NCI-H460 (cell line): ENCODE measurements at regions not wholly inside any gene's neighbourhood (a gene's known extent, or its start where the extent isn't known, plus 50 kb on each side); places are given as distances from the start of the nearest gene placed in this dataset.
A peak's percentile ranks its signal among the peaks of the same experiment; 100 is the strongest.

Experiments used
- DNase-seq: peaks from one replicate; pipeline ENCODE4 v3.0.0-alpha.2; 2016; ENCODE audit warnings: low read depth; ENCODE audit errors: extremely low read depth

DNA sequence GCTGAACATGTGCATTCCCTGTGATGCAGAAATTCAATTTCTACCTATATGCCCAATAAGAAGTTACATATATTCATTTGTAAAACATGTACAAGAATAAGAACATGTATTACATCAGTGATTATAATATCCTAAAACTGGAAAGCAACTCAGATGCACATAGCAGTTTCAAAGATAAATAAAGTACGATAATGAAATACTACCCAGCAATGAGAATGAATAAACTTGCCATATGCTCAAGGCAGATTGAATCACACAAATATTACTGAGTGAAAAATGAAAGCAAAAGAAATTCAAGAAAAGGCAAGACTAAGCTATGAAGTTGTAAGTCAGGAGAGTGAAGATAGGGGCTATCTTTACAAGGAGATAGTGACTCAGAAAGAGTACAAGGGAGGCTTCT is 345.3 kb upstream of the OR4E1 start:
- DNase-seq: no peak

DNA sequence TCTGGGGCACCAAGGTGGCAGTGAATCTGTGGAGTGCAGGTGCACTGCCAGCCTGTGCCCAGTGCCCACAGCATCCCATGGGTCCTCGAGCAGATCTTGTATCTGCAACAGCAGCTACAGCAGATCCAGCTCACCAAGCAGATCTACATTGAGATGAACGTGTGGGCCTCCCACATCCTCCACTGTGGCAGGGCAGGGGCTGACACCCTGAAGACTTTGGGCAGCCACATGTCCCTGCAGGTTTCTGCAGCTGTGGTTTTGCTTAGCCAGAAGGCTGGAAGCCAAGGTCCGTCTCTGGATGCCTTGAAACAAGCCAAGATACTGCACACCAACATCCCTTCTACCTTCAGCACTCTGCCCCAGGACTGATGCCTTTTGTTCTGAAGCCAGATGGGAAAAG is 338.8 kb upstream of the OR4E1 start:
- DNase-seq: no peak

DNA sequence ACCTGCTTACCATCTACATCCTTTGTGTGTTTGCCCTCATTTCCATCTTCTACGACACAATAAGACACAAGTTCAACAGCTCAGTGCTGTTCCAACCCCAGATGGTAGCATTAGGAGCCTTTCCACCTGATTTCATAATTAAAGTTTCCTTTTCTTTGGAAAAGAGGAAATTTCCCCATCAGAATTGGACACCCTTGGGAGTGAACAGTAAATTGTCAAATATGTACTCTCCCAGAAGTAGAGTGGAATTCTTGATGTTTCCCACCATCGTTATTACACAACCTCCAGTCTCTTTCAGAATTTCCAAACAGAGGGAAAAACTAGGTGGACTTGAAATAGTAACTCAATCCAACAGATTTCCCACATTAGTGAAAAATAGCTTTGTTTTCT is 337.6 kb upstream of the OR4E1 start:
- DNase-seq: no peak

DNA sequence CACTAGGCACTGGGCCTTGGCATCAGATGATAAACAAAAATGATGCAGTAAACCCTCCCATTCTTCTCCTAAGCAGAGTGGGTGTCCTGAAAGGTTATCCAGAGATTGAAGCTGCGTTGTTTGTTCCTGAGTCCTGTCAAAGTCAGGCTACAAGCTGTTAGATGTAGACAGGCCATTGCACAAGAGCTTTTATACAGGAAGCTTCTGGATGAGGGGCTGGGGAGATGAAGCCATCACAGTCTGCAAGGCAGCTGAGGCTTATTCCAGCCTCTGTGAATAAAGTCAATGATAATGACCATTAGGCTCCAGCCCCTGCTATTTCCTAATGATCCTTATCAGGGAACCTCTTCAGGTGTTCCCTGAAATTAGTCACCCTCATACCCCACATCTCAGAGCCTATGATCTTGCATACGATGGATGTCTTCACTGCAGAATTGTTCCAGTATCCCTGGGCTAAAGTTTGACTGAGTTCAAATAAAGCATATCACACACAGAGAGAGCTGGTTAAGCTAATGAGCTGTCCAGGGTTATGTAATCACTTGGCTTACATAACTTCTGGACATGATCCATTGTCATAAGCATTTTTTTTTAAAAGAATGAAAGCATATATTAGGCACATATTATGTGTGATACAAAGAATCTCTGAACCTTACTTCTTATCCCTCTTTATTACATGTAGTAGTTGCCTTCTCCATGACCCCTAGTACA is 337.1 kb upstream of the OR4E1 start:
- no peak for DNase-seq

DNA sequence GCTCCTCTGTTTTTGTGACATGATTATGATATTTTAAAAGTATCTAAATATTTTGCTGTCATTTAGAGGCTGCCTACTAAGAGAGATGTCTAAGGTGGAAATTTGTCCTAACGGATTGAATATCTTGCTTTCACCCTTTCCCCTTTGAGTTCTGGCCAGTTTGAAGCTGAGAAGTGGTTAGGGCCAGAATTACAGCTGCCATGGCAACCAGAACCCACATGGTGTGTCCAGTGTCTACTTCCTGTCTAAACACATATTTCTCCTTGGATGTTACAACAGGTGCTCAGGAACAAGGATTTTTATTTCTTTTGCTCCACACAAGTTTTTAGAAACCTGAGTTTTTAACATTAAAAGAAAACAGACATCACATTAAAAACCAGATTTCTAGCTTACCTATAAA is 335.1 kb upstream of the OR4E1 start:
- DNase-seq: no peak

DNA sequence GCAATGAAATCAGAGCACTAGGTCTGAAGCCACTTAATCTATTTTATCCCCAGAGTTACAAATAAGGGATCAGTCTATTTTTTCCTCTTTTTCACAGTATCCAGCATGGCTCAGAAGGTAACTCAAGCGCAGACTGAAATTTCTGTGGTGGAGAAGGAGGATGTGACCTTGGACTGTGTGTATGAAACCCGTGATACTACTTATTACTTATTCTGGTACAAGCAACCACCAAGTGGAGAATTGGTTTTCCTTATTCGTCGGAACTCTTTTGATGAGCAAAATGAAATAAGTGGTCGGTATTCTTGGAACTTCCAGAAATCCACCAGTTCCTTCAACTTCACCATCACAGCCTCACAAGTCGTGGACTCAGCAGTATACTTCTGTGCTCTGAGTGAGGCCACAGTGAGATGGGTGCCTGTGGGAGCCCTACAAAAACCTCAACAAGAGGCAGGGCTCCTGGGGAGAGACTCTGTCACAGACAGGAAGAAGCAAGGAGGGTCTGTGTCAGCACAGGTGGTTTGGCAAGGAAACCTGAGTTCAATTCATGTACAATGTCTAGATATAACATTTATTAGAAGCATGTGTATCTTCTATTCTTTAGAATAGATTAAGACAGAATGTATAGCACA is 334.3 kb upstream of the OR4E1 start:
- no peak for DNase-seq

DNA sequence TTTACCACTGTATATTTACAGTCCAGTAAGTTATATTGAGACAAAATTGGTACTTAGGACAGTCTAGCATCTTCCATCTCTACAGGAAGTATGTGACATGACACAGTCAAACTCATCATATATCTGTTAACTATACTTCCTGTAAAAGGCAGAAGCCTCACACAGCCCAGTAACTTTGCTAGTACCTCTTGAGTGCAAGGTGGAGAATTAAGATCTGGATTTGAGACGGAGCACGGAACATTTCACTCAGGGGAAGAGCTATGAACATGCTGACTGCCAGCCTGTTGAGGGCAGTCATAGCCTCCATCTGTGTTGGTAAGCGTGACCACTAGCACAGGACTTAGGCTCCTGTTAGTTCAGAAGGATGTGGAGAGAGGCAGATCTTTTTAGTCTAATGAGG is 333.7 kb upstream of the OR4E1 start:
- DNase-seq: no peak

DNA sequence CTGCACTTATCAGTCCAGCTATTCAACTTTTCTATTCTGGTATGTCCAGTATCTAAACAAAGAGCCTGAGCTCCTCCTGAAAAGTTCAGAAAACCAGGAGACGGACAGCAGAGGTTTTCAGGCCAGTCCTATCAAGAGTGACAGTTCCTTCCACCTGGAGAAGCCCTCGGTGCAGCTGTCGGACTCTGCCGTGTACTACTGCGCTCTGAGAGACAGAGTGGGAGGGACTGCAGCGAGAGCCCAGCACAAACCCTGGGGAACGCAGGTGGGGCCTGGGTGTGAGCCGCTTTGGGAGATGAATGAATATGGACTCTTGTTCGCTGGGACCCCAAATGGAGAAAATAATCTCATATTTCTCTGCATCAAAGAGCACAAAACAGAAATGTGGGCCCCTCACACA is 329.8 kb upstream of the OR4E1 start:
- DNase-seq: no peak

DNA sequence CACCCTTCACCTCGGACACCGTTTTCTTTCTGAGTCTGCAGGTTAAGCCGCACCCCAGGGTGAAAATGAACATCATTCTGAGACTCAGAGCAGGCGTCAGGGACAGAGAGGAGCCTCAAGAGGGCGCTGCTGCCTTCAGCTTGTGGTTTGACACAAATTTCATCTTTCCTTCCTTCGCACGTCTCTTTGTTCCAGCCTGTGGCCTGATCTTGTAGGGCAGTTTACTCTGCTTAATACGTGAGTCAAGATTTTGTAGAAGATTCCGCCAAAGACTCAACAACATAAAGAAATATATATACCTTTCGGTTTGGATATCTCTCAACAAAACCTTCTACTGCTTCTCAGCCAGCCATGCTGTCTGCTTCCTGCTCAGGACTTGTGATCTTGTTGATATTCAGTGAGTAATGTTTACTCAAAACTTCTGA is 329.3 kb upstream of the OR4E1 start:
- peak; percentile 12 for DNase-seq

DNA sequence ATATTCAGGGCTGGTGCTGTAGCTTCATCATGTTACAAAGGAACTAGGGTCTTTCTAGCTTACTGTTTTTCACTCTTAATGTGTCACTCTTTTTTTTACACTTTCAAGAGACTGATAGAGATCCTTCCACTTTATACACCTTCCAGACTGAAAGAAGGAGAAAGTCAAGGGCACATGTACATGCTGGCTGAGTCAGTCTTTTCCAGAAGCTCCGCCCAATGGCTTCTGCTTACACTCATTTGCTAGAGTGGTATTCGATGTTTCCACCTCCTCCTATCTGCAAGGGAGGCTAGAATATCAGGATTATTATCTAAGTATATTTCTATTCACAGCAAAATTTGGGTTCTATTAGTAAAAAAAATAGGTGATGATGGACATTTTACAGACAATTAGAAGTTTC is 325.8 kb upstream of the OR4E1 start:
- DNase-seq: no peak

DNA sequence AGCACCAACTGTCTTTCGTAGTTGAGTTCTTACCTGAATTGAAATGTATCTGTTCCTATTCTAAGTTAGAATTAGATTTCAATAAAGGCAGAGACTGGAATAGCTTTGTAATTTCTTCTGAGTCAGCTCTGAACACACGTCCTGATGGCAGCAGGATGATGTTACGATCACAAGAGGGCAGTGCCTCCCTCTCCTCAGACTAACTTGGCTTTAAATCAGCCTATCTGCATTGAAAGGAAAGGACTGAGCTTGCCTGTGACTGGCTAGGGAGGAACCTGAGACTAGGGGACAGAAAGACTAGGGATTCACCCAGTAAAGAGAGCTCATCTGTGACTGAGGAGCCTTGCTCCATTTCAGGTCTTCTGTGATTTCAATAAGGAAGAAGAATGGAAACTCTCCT is 323.7 kb upstream of the OR4E1 start:
- DNase-seq: peak; percentile 30

DNA sequence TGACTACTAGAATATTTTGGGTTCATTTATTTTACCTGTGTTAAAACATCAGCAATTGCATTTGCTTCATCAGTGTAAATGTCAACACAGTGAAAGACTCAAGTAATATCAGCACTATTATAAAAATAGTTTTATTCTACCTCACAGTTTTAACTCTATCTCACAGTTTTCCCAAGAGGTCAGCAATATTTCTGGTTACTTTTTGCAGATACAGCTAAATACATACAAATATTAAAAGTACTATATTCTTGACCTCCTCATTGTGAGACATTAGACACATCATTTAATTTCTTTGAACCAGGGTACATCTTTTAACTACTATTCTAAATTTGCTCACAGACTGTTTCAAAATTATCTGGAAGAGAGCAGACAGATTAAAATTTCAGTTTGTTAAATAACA is 321.7 kb upstream of the OR4E1 start:
- no peak for DNase-seq

DNA sequence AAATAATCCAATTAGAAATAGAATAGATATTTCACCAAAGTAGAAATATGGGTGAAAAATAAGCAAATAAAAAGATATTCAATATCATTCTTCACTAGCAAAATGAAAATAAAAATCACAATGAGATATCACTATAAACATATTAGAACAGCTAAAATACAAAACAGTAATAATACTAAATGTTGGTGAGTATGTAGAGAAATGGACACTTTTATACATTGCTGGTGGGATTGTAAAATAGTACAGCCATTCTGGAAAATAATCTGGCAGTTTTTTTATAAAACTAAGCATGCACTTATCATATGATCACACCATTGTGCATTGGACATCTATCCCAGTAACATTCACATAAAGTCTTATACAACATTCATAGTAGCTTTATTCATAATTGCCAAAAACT is 320.2 kb upstream of the OR4E1 start:
- no peak for DNase-seq

DNA sequence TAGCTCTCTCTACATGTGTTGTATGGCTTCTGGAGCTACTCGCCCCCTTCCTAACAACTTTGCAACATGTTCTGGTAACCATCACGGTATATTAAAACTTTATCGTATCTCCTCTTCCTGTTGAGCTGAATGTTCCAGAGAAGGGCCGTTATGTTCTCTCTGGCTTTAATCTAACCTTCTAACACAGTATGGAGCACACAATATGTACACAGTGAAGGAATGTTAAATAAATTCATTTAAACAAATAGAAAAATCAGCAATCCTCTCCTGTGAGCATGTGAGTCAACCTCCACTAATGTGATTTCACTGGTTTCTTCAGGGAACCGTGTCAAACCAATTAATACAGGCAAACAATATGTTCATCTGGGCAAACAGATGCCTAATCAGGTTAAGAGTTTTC is 319.5 kb upstream of the OR4E1 start:
- no peak for DNase-seq

DNA sequence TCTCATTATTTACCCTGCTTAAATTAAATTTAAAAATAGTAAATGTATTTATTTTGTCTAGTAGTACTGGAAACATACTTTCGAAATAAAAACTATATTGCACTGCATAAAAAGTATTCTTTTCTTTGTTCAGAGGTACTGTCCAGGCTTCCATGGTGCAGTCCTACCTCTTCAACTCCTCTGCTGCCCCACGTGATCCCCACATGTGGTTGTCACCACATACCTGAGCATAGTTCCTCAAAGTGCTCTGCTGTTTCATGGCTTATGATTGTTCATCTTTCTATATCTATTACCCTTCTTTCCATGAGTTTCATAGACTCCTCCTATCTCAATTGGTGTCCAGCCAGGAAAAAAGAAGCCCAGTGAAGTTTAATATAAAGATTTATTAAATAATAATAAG is 317.5 kb upstream of the OR4E1 start:
- DNase-seq: no peak

DNA sequence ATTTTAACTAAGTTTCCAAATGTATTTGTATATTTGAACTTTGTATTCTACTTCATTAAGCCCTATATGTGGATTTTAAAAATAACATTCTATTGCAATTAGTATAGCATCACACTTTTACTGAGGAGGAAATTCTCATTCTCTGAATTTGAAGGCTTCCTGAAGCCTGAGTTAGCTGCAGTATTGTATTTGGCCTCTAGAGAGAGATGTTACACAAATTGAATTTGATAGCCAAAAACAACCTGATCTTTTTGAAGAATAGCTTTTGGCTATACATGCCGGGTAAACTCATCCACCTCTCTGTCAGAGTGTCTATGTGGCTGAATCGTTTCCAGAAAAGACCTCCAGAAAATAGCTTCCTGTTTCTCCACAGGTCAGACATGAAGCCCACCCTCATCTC is 316.5 kb upstream of the OR4E1 start:
- DNase-seq: no peak

DNA sequence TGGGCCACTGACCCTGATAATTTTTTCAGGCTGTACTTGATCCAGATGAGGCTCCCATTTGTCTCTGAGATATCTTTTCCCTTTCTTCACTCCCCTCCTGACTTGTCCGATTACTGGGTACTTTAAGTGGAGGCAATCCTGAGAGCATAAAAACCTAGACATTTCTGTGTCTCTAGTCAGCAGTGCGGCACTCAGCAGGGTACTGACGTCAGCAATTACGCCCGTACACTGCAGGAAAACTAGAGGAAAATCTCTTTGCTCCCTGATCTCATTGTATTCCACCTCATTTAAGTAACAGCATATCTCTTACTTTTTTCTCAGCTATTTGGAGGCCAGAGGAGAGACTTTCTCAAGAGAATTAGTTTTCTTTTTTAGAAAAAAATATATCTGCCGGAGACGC is 315.5 kb upstream of the OR4E1 start:
- DNase-seq: no peak

DNA sequence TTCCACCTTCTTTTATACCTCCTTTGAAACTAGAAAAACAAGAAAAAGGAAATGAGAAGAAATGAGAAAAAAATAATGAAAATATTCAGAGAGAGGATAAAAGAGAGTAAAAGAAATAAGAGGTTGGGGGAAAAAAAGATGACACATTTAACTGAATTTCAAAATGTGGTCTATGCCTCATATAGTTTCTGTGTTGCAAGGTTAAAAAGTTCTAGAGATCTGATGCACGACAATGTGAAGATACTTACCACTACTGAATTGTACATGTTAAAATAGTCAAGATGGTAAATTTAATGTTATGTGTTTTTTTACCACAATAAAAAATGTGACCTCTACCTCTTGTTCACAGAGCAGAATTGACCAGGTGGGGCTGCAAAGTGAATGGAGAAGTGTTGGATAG is 314.8 kb upstream of the OR4E1 start:
- DNase-seq: no peak

DNA sequence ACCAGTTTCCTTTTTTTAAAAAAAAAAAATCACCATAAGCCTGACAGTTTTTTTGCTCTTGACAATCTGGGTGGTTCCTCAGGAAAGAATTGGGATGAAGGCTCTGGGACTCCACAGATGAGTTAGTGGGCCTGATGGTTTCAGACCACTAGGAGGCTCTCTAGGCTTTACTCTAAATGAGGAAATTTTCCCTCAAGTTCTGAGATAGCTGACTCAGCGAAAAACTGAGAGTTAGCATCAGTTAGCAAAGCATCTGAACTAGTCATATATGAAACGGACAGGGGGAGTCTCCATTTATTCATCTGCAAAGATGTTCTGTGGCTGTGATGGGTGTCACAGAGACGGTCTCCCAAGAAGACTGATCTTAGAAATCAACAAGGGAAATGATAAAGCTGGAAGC is 314.3 kb upstream of the OR4E1 start:
- peak; percentile 47 for DNase-seq

DNA sequence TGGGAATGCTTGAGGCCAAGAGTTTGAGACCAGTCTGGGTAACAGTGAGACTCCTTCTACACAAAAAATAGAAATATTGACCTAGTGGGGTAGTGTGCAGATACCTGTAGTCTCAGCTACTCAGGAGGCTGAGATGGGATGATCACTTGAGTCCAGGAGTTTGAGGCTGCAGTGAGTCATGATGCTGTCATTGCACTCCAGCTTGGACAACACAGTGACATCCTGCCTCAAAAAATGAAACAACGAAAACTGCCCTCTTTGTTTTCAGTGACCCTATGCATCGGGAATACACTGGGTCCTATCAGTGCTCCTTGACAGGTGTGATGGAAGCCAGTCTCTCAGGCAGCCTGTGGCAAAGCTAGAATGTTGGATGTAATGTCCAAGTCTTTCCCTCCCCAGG is 311.5 kb upstream of the OR4E1 start:
- no peak for DNase-seq

DNA sequence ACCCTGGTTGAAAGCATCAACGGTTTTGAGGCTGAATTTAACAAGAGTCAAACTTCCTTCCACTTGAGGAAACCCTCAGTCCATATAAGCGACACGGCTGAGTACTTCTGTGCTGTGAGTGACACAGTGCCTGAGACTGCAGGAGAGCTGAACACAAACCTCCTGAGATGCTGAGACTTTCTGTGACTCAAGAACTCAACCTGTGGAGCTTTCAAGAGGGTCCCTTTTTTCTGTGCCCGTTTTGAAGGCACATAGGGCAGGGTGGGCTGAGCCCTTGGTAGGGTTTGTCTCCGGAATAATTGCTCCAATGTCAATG is 305.3 kb upstream of the OR4E1 start:
- DNase-seq: no peak

DNA sequence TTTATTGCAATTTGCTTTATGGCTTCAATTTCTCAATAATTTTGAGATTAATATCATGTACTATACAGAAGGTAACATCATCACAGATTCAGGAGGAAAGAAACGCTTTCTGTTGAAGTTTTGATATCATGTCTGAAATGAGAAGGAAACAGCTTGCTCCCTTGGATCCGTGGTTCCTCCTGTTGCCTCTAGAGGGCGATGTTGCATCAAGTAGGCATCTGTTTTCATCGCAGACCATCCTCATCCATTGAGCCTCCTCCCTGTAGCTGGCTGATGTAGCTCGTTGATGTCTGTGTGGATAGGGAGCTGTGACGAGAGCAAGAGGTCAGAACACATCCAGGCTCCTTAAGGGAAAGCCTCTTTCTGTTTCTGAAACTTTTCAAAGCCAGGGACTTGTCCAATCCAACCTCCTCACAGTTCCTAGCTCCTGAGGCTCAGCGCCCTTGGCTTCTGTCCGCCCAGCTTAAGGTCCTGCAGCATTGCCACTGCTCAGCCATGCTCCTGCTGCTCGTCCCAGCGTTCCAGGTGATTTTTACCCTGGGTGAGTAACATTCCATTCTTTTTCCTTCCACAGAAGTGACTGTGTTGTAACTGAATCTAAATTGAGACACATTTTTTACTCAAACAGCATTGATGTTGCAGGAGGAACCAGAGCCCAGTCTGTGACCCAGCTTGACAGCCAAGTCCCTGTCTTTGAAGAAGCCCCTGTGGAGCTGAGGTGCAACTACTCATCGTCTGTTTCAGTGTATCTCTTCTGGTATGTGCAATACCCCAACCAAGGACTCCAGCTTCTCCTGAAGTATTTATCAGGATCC is 304.8 kb upstream of the OR4E1 start:
- peak; percentile 49 for DNase-seq
